Kidney (tissue), 13 donors: ENCODE measurements at regions not wholly inside any gene's neighbourhood (a gene's known extent, or its start where the extent isn't known, plus 50 kb on each side); places are given as distances from the start of the nearest gene placed in this dataset.
A peak's percentile ranks its signal among the peaks of the same experiment; 100 is the strongest.

Experiments
- DNase-seq, 5 donors: peaks; one replicate each; pipeline ENCODE4 v3.0.0-alpha.2; 2013 to 2020
- FAIRE-seq: peaks from 2 replicates; lab custom pipeline; 2012; peaks lifted over from hg19 to GRCh38; lab: Jason Lieb, UNC
- H3K27ac ChIP-seq, 2 donors: one replicate each; pipeline ENCODE4 v1.7.0; 2013; ENCODE audit warnings: low read depth in 2 of 2, low read length in 2 of 2, inconsistent platforms in 1 of 2
- H3K27me3 ChIP-seq: one replicate; pipeline ENCODE4 v1.7.1; 2013; ENCODE audit warnings: low read length, inconsistent platforms; ENCODE audit not compliant: control insufficient read depth, insufficient read depth
- H3K36me3 ChIP-seq, 3 donors: one replicate each; pipeline versions ENCODE4 v1.7.0 to v1.7.1; 2013; ENCODE audit warnings: low read length in 3 of 3, control low read depth in 1 of 3, inconsistent platforms in 1 of 3; ENCODE audit not compliant: insufficient read depth in 3 of 3, control insufficient read depth in 2 of 3
- H3K4me1 ChIP-seq, 3 donors: one replicate each; pipeline versions ENCODE4 v1.7.0 to v1.7.1; 2013; ENCODE audit warnings: low read length in 3 of 3, inconsistent platforms in 1 of 3, low read depth in 1 of 3; ENCODE audit not compliant: control insufficient read depth in 2 of 3, insufficient read depth in 2 of 3
- H3K4me3 ChIP-seq, 3 donors: one replicate each; pipeline versions ENCODE4 v1.7.0 to v1.8.1; 2013; ENCODE audit warnings: low read length in 3 of 3, control low read depth in 1 of 3, inconsistent platforms in 1 of 3
- H3K9ac ChIP-seq, 3 donors: one replicate each; pipeline versions ENCODE4 v1.7.0 to v1.7.1; 2013; ENCODE audit warnings: low read length in 3 of 3, control low read depth in 1 of 3, inconsistent platforms in 1 of 3
- H3K9me3 ChIP-seq, 3 donors: one replicate each; pipeline versions ENCODE4 v1.7.0 to v1.7.1; 2013; ENCODE audit warnings: low read length in 3 of 3, control low read depth in 1 of 3, inconsistent platforms in 1 of 3; ENCODE audit not compliant: control insufficient read depth in 2 of 3, insufficient read depth in 1 of 3
- intact Hi-C: fragments of 100-400 bp; cut with DNase I; formaldehyde crosslinking; loops from one replicate; pipeline ENCODE4 v1.11.1; 2022
- TF ChIP-seq, protein P1 (sequence below): IDR thresholded peaks from 3 replicates; pipeline ENCODE4 v1.5.1; 2012; ENCODE audit warnings: mild to moderate bottlenecking, moderate library complexity, borderline replicate concordance; ENCODE audit not compliant: insufficient read depth; ENCODE audit errors: extremely low read depth
- donor health status: control.
- donor health status: control.
- donor health status: control.
- donor health status: control.
- donor health status: control.
- donor health status: DM: yes; HTN: yes; CAD: no.
- donor health status: Normal renal cell carcinoma (clear cell type).

DNA sequence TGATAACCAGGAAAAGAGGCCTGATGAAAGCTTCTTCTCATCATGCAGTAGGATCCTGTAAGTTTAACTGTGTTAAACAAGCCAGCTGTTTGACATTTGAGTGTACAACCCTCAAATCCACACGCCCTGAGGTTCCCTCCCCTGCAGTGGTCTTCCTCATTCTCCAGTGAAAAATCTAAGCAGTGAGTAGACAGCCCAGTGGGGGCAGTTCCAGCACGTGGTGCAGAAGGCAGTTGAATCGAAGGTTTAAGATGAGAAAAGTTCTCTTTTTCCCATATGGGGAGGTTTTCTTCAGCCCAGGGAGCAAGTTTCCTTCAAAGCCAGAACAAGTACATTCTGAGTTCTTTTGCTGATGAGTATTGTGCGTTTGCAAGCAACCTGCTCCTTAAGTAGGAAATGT, 174.5 kb downstream of the NR2F2 start:
- Histone ChIP-seq H3K27ac (no peak overlapping the region), H3K9ac (no peak overlapping the region), H3K27me3 (no peaks in the 10 kb centered on the region), H3K9me3 (no peaks in the 10 kb centered on the region), H3K4me3 (no peak overlapping the region), H3K4me1 (no peaks in the 10 kb centered on the region), H3K36me3 (no peaks in the 10 kb centered on the region)
- intact Hi-C loops = no loop called here
- FAIRE-seq = no peak
- DNase-seq = peak in 1 of 5 donors; percentile 47
- TF ChIP-seq, protein P1, sequence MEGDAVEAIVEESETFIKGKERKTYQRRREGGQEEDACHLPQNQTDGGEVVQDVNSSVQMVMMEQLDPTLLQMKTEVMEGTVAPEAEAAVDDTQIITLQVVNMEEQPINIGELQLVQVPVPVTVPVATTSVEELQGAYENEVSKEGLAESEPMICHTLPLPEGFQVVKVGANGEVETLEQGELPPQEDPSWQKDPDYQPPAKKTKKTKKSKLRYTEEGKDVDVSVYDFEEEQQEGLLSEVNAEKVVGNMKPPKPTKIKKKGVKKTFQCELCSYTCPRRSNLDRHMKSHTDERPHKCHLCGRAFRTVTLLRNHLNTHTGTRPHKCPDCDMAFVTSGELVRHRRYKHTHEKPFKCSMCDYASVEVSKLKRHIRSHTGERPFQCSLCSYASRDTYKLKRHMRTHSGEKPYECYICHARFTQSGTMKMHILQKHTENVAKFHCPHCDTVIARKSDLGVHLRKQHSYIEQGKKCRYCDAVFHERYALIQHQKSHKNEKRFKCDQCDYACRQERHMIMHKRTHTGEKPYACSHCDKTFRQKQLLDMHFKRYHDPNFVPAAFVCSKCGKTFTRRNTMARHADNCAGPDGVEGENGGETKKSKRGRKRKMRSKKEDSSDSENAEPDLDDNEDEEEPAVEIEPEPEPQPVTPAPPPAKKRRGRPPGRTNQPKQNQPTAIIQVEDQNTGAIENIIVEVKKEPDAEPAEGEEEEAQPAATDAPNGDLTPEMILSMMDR = no peak

DNA sequence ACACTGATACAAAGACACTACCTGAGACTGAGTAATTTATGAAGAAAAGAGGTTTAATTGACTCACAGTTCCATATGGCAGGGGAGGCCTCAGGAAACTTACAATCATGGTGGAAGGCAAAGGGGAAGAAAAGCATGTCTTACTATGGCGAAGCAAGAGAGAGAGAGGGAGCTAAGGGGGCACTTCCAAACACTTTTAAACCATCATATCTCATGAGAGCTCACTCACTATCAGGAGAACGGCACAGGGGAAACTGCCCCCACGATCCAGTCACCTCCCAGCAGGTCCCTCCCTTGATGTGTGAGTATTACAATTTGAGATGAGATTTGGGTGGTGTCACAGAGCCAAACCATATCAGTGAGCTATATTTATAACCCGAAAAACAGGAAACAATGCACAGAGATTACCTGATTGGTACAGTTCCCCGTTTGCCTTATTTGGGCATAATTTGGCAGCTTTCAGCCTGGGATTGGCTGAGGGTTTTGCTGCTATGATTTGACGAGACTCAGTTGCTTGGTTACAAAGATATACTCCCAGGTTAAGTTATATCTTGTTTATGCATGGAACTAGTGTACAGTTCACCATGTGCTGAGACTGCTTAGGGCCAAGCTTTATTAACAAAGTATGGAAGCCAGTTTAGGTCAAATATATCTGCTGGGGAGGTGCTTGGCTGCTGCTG, 184.2 kb downstream of the NR2F2 start:
- H3K9me3 ChIP-seq = peaks cover 0 to 2% (median 0%) of the 10 kb centered on the region in 3 donors
- FAIRE-seq = no peak
- intact Hi-C loops = no loop called here
- no peaks in the 10 kb centered on the region for H3K4me1 ChIP-seq
- TF ChIP-seq, protein P1 = no peak
- peak in 2 of 5 donors; percentile 32 to 73 for DNase-seq
- no peak overlapping the region for H3K27ac ChIP-seq
- no peaks in the 10 kb centered on the region for H3K27me3 ChIP-seq
- H3K4me3 ChIP-seq = no peak overlapping the region
- no peaks in the 10 kb centered on the region for H3K36me3 ChIP-seq
- H3K9ac ChIP-seq = no peak overlapping the region

DNA sequence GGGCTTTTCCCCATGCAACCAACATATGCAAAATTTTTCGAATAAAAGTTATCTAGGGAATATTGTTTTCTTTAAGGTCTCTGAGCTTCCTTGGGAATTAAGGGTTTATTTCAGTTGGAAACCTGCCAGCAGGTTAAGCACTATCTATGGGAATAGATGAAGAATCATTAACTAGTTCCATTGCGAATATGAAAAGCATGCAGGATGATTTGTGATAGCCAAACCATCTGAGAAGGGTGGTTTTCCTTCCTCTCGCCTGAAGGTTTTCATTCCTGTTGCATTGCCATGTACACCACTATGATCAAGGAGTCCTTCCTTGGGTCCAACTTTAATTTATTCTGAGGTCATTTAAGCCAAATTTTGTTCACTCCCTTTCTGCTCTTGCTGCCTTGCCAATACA, 184.9 kb downstream of the NR2F2 start:
- no peak overlapping the region for H3K4me3 ChIP-seq
- intact Hi-C loops = no loop called here
- H3K9me3 ChIP-seq = peaks cover 0 to 5% (median 0%) of the 10 kb centered on the region in 3 donors
- TF ChIP-seq, protein P1 = no peak
- no peaks in the 10 kb centered on the region for H3K36me3 ChIP-seq
- H3K9ac ChIP-seq = no peak overlapping the region
- H3K4me1 ChIP-seq = no peaks in the 10 kb centered on the region
- H3K27me3 ChIP-seq = no peaks in the 10 kb centered on the region
- DNase-seq = peak in 2 of 5 donors; percentile 49 to 53
- FAIRE-seq = no peak
- H3K27ac ChIP-seq = no peak overlapping the region

DNA sequence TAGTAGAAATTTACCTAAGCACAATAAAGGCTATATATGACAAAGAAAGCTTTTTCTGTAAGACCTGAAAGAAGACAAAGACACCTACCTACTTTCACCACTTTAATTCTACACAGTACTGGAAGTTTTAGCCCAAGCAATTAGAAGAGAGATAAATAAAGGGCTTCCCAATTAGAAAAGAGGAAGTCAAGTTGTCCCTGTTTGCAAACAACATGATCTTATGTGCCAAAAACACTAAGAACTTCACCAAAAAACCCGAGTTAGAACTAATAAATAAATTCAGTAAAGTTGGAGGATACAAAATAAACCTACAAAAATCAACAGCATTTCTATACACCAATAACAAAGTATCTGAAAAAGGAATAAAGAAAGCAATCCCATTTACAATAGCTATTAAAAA, 190.9 kb downstream of the NR2F2 start:
- Histone ChIP-seq H3K4me3 (no peak overlapping the region), H3K27ac (no peak overlapping the region), H3K27me3 (no peaks in the 10 kb centered on the region), H3K4me1 (no peaks in the 10 kb centered on the region), H3K9me3 (peaks cover 0 to 13% (median 2%) of the 10 kb centered on the region in 3 donors), H3K36me3 (no peaks in the 10 kb centered on the region), H3K9ac (no peak overlapping the region)
- DNase-seq (no peak), FAIRE-seq (no peak)
- intact Hi-C loops = no loop called here
- TF ChIP-seq, protein P1 = no peak
